Esophagus squamous epithelium (tissue), 5 donors: ENCODE measurements at regions not wholly inside any gene's neighbourhood (a gene's known extent, or its start where the extent isn't known, plus 50 kb on each side); places are given as distances from the start of the nearest gene placed in this dataset.

Experiments
- DNase-seq: peaks from one replicate; lab custom pipeline; 2025; lab: John Stamatoyannopoulos, UW
- H3K27ac ChIP-seq, 4 donors: fragments of 200-600 bp; sonication (generic); one replicate each; pipeline ENCODE4 v1.5.1; 2016 to 2019; ENCODE audit warnings: mild to moderate bottlenecking in 1 of 4
- H3K27me3 ChIP-seq, 4 donors: fragments of 200-600 bp; sonication (generic); 1 replicate in 3 of 4; 2 replicates in 1 of 4; pipeline versions ENCODE4 v1.5.1 to v1.6.0; 2017 to 2021; ENCODE audit warnings: antibody characterized with exemption in 1 of 4
- H3K36me3 ChIP-seq, 3 donors: fragments of 200-600 bp; sonication (generic); one replicate each; pipeline ENCODE4 v1.5.1; 2016 to 2019
- H3K4me1 ChIP-seq, 3 donors: fragments of 200-600 bp; sonication (generic); one replicate each; pipeline ENCODE4 v1.5.1; 2017 to 2019
- H3K4me3 ChIP-seq, 4 donors: fragments of 200-600 bp; sonication (generic); 1 replicate in 3 of 4; 2 replicates in 1 of 4; pipeline ENCODE4 v1.5.1; 2016 to 2019; ENCODE audit warnings: mild to moderate bottlenecking in 2 of 4, moderate library complexity in 1 of 4
- H3K9me3 ChIP-seq, 3 donors: fragments of 200-600 bp; sonication (generic); one replicate each; pipeline ENCODE4 v1.5.1; 2016 to 2019
- CTCF ChIP-seq, 6 experiments: fragments of 450-650 bp in 4 of 6; fragments of 200-600 bp in 2 of 6; sonication (generic) in 2 of 6; IDR thresholded peaks; one replicate each; pipeline ENCODE4 v1.5.1; 2016 to 2019; ENCODE audit warnings: antibody characterized with exemption in 6 of 6, mild to moderate bottlenecking in 4 of 6, moderate library complexity in 4 of 6
- POLR2A ChIP-seq, 4 donors: fragments of 450-650 bp; IDR thresholded peaks; one replicate each; pipeline ENCODE4 v1.6.1; 2017; ENCODE audit warnings: antibody characterized with exemption in 4 of 4, mild to moderate bottlenecking in 4 of 4, moderate library complexity in 3 of 4
- WGBS, 2 donors: methylation state at CpG; one replicate each; pipeline ENCODE4 v1.1.5; 2018; 5-methylcytosine and 5-hydroxymethylcytosine counted together
- intact Hi-C: fragments of 100-400 bp; cut with DNase I; formaldehyde crosslinking; loops from one replicate; pipeline ENCODE4 v1.15.0; 2022
- donor health status: DM: yes; HTN: yes; CAD: no.

- WGBS, 2 donors: 68 to 81% methylated on average over 3 of the region's 3 CpGs
- H3K9me3 ChIP-seq: no peaks in the 10 kb centered on the region
- H3K36me3 ChIP-seq: no peaks in the 10 kb centered on the region
These were observed 80.3 kb upstream of the PGBD5 start for GRCh38 chr1:230506451-230506850.

GRCh38 chr1:230504310-230504709, 78.2 kb upstream of the PGBD5 start:
- no peak overlapping the region for H3K4me3 ChIP-seq
- intact Hi-C loops: no loop called here
- no peak overlapping the region for H3K27ac ChIP-seq
- no peak for TF ChIP-seq CTCF (IDR thresholded peaks at IDR 0.05)
- no peak for TF ChIP-seq POLR2A (IDR thresholded peaks at IDR 0.05)
- H3K36me3 ChIP-seq: no peaks in the 10 kb centered on the region
- H3K27me3 ChIP-seq: no peaks in the 10 kb centered on the region
- H3K4me1 ChIP-seq: peaks cover 0 to 17% (median 12%) of the 10 kb centered on the region in 3 donors
- DNase-seq: no peak
- WGBS, 2 donors: 82 to 90% methylated on average over 6 of the region's 6 CpGs
- no peaks in the 10 kb centered on the region for H3K9me3 ChIP-seq

More at GRCh38 chr1:230506451-230506850, 80.3 kb upstream of the PGBD5 start:
- H3K4me3 ChIP-seq: no peak overlapping the region
- TF ChIP-seq POLR2A (IDR thresholded peaks at IDR 0.05) (no peak), CTCF (IDR thresholded peaks at IDR 0.05) (no peak)
- no peak for DNase-seq
- H3K27ac ChIP-seq: no peak overlapping the region
- peaks cover 0 to 17% (median 15%) of the 10 kb centered on the region in 3 donors for H3K4me1 ChIP-seq
- no peaks in the 10 kb centered on the region for H3K27me3 ChIP-seq
- intact Hi-C loops: no loop called here

- TF ChIP-seq POLR2A (IDR thresholded peaks at IDR 0.05) (no peak), CTCF (IDR thresholded peaks at IDR 0.05) (no peak)
- H3K4me1 ChIP-seq: peaks cover 0 to 17% (median 8%) of the 10 kb centered on the region in 3 donors
- intact Hi-C loops: no loop called here
- DNase-seq: no peak
- H3K9me3 ChIP-seq: no peaks in the 10 kb centered on the region
- H3K36me3 ChIP-seq: no peaks in the 10 kb centered on the region
- H3K4me3 ChIP-seq: no peak overlapping the region
- no peak overlapping the region for H3K27ac ChIP-seq
- H3K27me3 ChIP-seq: no peaks in the 10 kb centered on the region
- whole genome bisulfite sequencing, 2 donors: 70 to 74% methylated on average over 1 of the region's 1 CpG
These were observed 77.6 kb upstream of the PGBD5 start for GRCh38 chr1:230503726-230504125.

- Histone ChIP-seq H3K27me3 (peaks cover 0 to 2% (median 0%) of the 10 kb centered on the region in 4 donors), H3K4me1 (peaks cover 0 to 12% (median 5%) of the 10 kb centered on the region in 3 donors), H3K4me3 (no peak overlapping the region), H3K36me3 (no peaks in the 10 kb centered on the region), H3K9me3 (no peaks in the 10 kb centered on the region), H3K27ac (no peak overlapping the region)
- 79 to 87% methylated on average over 2 of the region's 2 CpGs for WGBS, 2 donors
- intact Hi-C loops: no loop called here
- no peak for DNase-seq
- TF ChIP-seq POLR2A (IDR thresholded peaks at IDR 0.05): no peak
- TF ChIP-seq CTCF (IDR thresholded peaks at IDR 0.05): no peak
These were observed 76.9 kb upstream of the PGBD5 start for GRCh38 chr1:230502996-230503395.

GRCh38 chr1:230502306-230502705, 76.2 kb upstream of the PGBD5 start:
- H3K4me3 ChIP-seq: no peak overlapping the region
- H3K9me3 ChIP-seq: no peaks in the 10 kb centered on the region
- no peaks in the 10 kb centered on the region for H3K36me3 ChIP-seq
- DNase-seq: no peak
- intact Hi-C loops: no loop called here
- TF ChIP-seq CTCF (IDR thresholded peaks at IDR 0.05) (no peak), POLR2A (IDR thresholded peaks at IDR 0.05) (no peak)
- H3K27me3 ChIP-seq: peaks cover 0 to 9% (median 0%) of the 10 kb centered on the region in 4 donors
- 77 to 85% methylated on average over 4 of the region's 4 CpGs for WGBS, 2 donors
- H3K4me1 ChIP-seq: peaks cover 0 to 5% (median 0%) of the 10 kb centered on the region in 3 donors
- no peak overlapping the region for H3K27ac ChIP-seq
